SJCRH30 (cell line): ENCODE measurements at regions not wholly inside any gene's neighbourhood (a gene's known extent, or its start where the extent isn't known, plus 50 kb on each side); places are given as distances from the start of the nearest gene placed in this dataset.
A peak's percentile ranks its signal among the peaks of the same experiment; 100 is the strongest.

Source experiments
- DNase-seq, 2 experiments: peaks; one replicate each; pipeline ENCODE4 v3.0.0-alpha.2; 2015 to 2020
- H3K27ac ChIP-seq: fragments of 250-450 bp; sonication (Bioruptor Pico); 2 replicates; pipeline ENCODE4 v1.5.1; 2020; ENCODE audit warnings: mild to moderate bottlenecking, moderate library complexity
- H3K27me3 ChIP-seq: fragments of 250-450 bp; sonication (Bioruptor Pico); 2 replicates; pipeline ENCODE4 v1.5.1; 2020; ENCODE audit warnings: mild to moderate bottlenecking, moderate library complexity
- H3K36me3 ChIP-seq: fragments of 250-450 bp; sonication (Bioruptor Pico); 2 replicates; pipeline ENCODE4 v1.5.1; 2020; ENCODE audit warnings: mild to moderate bottlenecking, moderate library complexity
- H3K4me1 ChIP-seq: fragments of 250-450 bp; sonication (Bioruptor Pico); 2 replicates; pipeline ENCODE4 v1.5.1; 2020; ENCODE audit warnings: mild to moderate bottlenecking, moderate library complexity
- H3K4me3 ChIP-seq: fragments of 250-450 bp; sonication (Bioruptor Pico); 2 replicates; pipeline ENCODE4 v1.5.1; 2020; ENCODE audit warnings: mild to moderate bottlenecking, moderate library complexity
- H3K9me3 ChIP-seq: fragments of 250-450 bp; sonication (Bioruptor Pico); replicated peaks from 2 replicates; pipeline ENCODE4 v1.5.1; 2020; ENCODE audit warnings: mild to moderate bottlenecking, moderate library complexity

DNA sequence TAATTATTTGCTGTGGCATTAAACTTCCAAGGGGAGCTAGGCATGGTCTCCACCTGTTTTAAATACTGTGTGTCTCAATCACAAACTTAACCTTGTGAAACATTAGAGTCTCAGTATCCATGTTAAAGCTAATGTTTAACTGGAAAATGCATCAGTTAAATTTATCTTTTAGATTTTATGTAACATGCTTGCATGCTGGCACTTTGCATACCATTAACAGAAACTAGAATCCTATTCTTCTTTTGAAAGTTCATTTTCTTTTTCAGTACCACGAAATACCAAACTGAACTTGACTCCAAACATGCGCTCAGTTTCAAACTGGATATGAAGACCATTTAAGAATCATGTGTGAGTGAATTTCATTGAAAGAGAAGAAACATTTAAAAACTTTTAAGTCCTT, 328.9 kb upstream of the SLC10A2 start:
- Histone ChIP-seq H3K36me3 (no peaks in the 10 kb centered on the region), H3K9me3 (no peaks in the 10 kb centered on the region), H3K4me3 (no peak overlapping the region), H3K27ac (no peak overlapping the region), H3K4me1 (no peaks in the 10 kb centered on the region), H3K27me3 (no peaks in the 10 kb centered on the region)
- DNase-seq, result no peak

DNA sequence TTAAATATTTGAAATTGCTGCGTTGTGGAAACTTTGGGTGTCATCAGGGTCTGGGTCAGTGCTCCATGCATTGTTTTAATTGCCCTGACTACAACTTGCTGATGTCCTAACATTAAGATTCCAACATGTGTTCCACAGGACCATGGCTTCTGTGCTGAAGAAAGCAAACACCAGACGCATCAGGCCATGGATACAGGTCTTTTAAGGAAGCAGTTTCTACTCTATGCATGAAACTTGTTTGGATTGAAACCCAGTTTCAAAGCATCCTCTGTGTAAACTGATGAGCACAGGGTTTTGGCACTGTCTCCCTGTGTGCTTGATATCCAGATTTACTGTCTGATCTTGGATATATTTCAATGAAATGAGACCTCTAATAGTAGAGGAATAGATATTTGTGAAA, 328.4 kb upstream of the SLC10A2 start:
- Histone ChIP-seq H3K27ac (no peak overlapping the region), H3K27me3 (no peaks in the 10 kb centered on the region), H3K9me3 (no peaks in the 10 kb centered on the region), H3K4me3 (no peak overlapping the region), H3K4me1 (no peaks in the 10 kb centered on the region), H3K36me3 (no peaks in the 10 kb centered on the region)
- no peak for DNase-seq

DNA sequence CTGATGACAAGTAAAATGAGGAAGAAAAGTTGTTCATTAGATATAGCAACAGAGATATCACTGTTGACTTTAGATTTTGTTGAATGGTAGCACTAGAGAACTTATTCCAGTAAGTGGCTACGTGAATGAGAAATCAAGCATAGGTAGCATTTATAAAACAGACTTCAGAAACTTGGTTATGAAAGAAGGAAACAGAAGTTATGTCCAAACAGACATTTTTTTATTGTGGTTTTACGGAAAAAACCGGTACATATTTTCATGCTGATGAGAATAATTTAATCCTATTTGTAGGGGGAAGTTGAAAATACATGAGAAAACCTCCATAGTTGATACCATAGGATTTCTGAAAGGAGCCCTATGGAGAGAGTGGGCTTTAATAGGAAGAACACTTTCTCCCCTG, 325.7 kb upstream of the SLC10A2 start:
- H3K9me3 ChIP-seq, result no peaks in the 10 kb centered on the region
- H3K4me1 ChIP-seq, result no peaks in the 10 kb centered on the region
- H3K4me3 ChIP-seq, result no peak overlapping the region
- DNase-seq, result no peak
- H3K27ac ChIP-seq, result no peak overlapping the region
- no peaks in the 10 kb centered on the region for H3K27me3 ChIP-seq
- no peaks in the 10 kb centered on the region for H3K36me3 ChIP-seq

DNA sequence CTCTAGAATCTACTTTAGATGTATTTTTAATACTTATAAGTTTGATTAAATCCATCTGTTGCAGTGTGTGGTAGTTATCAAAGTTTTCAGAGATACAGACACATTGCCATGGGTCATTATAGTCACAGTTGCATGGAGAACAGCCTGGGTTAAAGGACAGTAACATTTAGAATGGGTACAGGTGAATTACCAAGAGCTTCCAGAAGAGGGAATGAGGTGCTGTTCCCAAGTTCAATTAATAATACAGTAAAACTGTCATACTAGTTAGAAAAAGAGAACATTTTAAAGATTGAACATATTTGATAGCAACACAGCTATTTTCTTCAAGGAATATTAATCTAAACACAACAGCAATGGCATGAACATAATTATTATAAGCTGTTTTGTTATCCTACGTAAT, 322.6 kb upstream of the SLC10A2 start:
- no peak overlapping the region for H3K27ac ChIP-seq
- H3K27me3 ChIP-seq, result no peaks in the 10 kb centered on the region
- no peaks in the 10 kb centered on the region for H3K4me1 ChIP-seq
- H3K9me3 ChIP-seq, result no peaks in the 10 kb centered on the region
- H3K36me3 ChIP-seq, result no peaks in the 10 kb centered on the region
- H3K4me3 ChIP-seq, result no peak overlapping the region
- DNase-seq, result no peak

DNA sequence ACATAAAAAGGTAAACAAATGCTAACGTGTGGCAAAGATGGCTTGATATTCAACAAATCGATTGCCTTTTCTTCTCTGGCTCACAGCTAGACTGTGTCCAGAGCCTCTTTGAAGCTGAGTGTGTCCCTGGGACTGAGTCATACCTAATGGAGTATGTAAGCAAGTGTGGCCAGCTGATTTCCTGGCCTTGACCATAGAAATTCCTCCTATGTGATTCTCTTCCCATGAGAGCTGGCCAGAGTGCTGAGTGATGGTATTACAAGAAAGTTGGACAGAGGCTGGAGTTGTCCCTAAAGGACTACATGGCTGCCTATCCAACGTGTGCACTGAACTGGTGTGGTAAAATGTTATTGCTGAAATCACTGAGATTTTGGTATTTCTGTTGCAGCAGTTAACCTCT, 320.1 kb upstream of the SLC10A2 start:
- H3K27me3 ChIP-seq, result no peaks in the 10 kb centered on the region
- no peak overlapping the region for H3K27ac ChIP-seq
- H3K4me1 ChIP-seq, result no peaks in the 10 kb centered on the region
- peak; percentile 29 to 41 for DNase-seq
- H3K36me3 ChIP-seq, result no peaks in the 10 kb centered on the region
- H3K9me3 ChIP-seq, result no peaks in the 10 kb centered on the region
- H3K4me3 ChIP-seq, result no peak overlapping the region

DNA sequence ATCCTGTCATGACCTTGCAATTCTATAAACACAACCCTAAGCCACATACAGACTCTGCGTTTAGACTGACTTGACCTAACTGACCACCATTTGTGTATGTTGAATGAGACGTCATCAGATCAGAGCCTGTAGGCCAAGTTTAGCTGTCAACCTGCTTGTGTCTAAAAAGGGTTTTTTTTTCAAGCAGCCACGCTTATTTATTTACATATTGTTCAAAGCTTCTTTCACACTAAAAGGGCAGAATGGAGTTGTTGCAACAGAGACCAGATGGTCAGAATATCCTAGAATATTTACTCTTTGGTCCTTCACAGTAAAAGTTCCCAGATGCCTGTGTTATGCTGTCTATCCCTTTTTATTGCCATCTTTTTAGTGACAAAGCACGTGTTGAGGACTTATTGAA, 307.7 kb upstream of the SLC10A2 start:
- no peak overlapping the region for H3K27ac ChIP-seq
- no peaks in the 10 kb centered on the region for H3K4me1 ChIP-seq
- H3K4me3 ChIP-seq, result no peak overlapping the region
- H3K27me3 ChIP-seq, result no peaks in the 10 kb centered on the region
- H3K36me3 ChIP-seq, result no peaks in the 10 kb centered on the region
- no peak for DNase-seq
- H3K9me3 ChIP-seq, result no peaks in the 10 kb centered on the region

DNA sequence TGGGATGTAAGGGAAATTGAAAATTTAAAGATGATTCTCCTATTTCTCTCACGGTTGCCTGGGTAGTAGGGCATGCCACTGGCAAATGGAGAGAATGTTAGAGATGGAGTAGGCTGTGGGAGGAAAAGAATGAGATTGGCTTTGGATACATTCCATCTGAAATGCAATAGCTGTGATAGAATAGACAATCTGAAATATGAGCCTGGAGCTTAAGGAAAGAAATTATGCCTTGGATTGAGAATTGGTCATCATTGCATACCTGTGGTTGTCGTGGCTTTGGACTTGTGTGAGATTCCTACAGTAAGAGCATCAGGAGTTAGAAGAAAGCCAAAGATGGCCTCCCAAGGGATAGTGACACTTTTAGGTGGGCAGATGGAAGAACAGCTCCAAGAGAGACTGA, 305.1 kb upstream of the SLC10A2 start:
- H3K4me1 ChIP-seq, result no peaks in the 10 kb centered on the region
- no peak overlapping the region for H3K27ac ChIP-seq
- no peaks in the 10 kb centered on the region for H3K36me3 ChIP-seq
- no peaks in the 10 kb centered on the region for H3K27me3 ChIP-seq
- H3K9me3 ChIP-seq, result no peaks in the 10 kb centered on the region
- DNase-seq, result peak in 1 of 2 experiments; percentile 25
- no peak overlapping the region for H3K4me3 ChIP-seq

DNA sequence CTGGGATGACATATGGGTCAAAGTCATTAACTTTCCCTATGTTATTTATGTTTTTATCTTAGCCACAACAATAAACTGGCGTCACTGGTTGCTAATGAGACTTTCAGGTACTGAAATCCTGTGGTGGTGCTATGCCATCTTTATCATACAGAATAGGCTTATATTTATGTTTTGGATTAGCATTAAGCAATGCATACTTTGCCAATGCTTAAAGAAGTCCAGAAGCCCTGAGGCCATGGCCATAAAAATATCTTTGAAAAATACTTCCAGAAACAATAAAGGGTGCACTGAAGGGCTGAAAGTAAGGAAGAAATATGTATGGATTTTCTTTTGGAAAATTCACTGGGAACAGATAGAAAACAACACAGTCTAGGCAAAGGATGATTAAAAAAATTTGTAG, 304.6 kb upstream of the SLC10A2 start:
- no peak overlapping the region for H3K27ac ChIP-seq
- H3K27me3 ChIP-seq, result no peaks in the 10 kb centered on the region
- no peaks in the 10 kb centered on the region for H3K4me1 ChIP-seq
- H3K36me3 ChIP-seq, result no peaks in the 10 kb centered on the region
- DNase-seq, result no peak
- H3K4me3 ChIP-seq, result no peak overlapping the region
- no peaks in the 10 kb centered on the region for H3K9me3 ChIP-seq

DNA sequence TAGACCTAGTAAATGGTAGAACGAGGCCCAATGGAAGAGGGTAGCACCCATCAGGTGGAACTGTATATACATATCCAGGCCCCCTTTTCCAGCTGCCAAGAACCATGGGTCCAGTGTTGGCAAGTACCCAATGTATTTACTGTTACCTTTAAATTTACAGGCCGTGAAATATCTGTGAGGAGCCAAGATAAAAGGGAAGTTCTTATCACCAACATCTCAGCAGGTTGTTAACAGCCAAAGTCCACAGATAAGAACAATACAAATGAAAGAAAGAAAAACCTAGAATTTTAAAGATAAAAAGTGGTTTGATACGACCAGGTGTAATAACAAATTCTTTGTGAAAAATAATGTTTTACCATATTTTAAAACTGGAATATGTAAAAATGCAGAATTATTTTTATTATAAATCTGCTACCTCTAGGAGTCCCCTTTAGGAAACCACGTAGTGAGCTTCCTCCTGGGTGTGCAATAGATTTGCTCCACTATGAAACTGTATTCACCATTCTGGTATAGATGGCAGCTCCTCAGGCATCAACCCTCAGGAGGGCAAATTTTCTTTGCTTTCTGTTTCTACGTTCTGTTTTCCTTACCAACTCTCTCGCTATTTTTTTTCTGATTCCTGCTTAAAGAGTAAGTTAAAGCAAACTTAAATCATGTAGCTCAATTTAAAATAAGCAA, 292.2 kb upstream of the SLC10A2 start:
- Histone ChIP-seq H3K4me3 (no peak overlapping the region), H3K9me3 (no peaks in the 10 kb centered on the region), H3K36me3 (no peaks in the 10 kb centered on the region), H3K27me3 (no peaks in the 10 kb centered on the region), H3K27ac (no peak overlapping the region), H3K4me1 (no peaks in the 10 kb centered on the region; the same call in 1 of the 2 replicates)
- no peak for DNase-seq

DNA sequence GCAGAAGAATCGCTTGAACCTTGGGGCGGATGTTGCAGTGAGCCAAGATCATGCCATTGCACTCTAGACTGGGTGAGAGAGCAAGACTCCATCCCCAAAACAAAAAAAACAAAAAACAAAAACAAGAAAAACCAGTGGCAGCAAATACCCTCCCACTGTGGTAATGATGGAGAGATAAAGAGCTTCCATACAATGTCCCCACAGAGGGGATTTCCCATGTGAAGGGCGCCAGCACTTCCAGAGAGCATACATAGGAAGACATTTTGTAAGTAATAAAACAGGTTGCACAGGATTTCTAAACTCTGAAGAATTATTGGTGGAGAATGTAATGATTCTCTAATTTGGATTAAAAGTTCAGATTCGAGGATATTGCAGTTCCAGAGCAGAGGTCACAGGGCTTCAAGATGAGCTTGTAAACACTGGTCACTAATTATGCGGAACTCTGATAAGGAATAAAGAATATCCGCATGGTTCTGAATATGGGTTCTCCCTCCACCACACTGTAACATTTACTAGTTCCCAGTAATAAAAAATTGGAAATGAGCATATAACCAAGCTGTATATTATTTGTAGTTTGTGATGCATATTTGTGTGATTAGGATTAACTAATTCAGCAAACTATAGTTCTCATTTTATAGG, 290.1 kb upstream of the SLC10A2 start:
- Histone ChIP-seq H3K27ac (no peak overlapping the region), H3K36me3 (no peaks in the 10 kb centered on the region), H3K4me1 (peaks cover 5% of the 10 kb centered on the region), H3K27me3 (no peaks in the 10 kb centered on the region), H3K9me3 (no peaks in the 10 kb centered on the region), H3K4me3 (no peak overlapping the region)
- no peak for DNase-seq

DNA sequence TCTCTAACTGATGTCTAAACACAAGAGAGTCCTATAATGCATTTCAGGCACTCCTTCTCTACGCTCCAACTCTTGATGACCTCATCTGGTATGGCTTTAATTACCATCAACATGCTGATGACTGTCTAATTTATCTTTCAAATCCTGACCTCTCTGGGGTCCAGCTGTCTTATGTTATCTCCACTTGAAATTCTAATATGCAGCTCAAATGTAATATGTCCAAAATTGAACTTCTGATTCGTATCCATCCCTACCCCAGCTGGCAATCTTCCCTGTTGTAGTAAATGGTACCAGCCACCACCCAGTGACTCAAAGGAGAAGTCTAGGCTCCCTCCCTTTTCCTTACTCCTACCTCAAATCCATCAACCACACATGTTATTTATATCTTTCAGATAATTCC, 288.0 kb upstream of the SLC10A2 start:
- peak in 1 of 2 experiments; percentile 4 for DNase-seq
- H3K36me3 ChIP-seq, result no peaks in the 10 kb centered on the region
- no peak overlapping the region for H3K4me3 ChIP-seq
- no peaks in the 10 kb centered on the region for H3K27me3 ChIP-seq
- H3K4me1 ChIP-seq, result peaks cover 7% of the 10 kb centered on the region
- H3K9me3 ChIP-seq, result no peaks in the 10 kb centered on the region
- H3K27ac ChIP-seq, result no peak overlapping the region

DNA sequence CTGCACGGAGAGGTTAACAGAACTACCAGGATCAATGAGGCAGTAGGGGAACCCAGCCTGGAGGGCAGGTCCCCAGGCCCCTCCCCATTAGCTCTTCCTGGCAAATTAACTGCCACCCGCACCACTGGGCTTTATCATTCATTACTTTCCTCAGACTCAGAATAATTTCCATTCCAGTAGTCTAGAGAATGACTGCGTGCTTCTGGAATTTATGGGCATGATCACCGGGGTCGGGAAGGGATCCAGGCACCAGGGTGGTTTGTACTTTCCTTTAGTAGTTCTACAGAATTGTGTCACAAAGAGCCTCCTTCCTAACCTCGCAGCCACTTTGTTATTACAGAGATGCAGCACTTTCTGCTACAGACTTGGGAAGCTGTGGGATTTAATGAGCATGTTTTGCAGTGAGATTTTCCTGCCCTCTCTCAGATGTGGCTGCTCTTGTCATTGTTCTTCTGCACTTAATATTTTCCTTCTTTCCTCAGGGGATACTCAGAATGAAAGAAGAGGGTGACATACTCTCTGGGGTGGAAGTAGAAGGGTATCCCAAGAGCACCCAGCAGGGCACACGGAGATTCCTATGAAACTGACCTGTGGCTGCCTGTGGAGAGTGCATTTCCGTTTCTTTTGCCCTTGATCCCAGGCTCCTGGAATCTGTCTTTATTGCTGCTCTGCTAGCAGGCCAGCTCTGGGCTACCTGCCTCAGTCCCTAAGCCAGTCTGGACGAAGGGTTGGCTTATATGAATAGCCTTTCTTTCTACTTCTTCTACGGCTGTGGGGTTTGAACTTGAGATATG, 285.0 kb upstream of the SLC10A2 start:
- Histone ChIP-seq H3K27me3 (no peaks in the 10 kb centered on the region), H3K4me1 (peaks cover 7% of the 10 kb centered on the region), H3K9me3 (no peaks in the 10 kb centered on the region), H3K27ac (no peak overlapping the region), H3K4me3 (no peak overlapping the region), H3K36me3 (no peaks in the 10 kb centered on the region)
- peak in 1 of 2 experiments; percentile 12 for DNase-seq

DNA sequence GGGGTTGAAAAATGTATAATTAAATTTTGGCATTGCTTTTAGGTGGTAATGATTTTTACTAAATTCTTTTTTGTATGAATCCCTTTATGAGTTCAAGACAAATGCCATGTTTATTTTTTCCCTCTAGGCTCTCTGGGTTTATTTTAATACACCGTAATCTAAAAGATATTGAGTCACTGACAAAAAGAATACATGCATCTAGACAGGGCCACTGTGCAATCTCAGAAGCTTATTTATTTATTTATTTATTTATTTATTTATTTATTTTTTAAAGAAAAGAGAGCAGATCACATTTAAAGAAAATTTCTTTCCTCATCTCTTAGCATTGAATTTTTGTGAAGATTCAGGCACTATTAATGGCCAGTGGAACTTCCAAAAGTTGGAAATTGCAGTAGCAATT, 283.9 kb upstream of the SLC10A2 start:
- DNase-seq, result no peak
- Histone ChIP-seq H3K27ac (no peak overlapping the region), H3K9me3 (no peaks in the 10 kb centered on the region), H3K27me3 (no peaks in the 10 kb centered on the region), H3K4me3 (no peak overlapping the region), H3K4me1 (peaks cover 7% of the 10 kb centered on the region), H3K36me3 (no peaks in the 10 kb centered on the region)

DNA sequence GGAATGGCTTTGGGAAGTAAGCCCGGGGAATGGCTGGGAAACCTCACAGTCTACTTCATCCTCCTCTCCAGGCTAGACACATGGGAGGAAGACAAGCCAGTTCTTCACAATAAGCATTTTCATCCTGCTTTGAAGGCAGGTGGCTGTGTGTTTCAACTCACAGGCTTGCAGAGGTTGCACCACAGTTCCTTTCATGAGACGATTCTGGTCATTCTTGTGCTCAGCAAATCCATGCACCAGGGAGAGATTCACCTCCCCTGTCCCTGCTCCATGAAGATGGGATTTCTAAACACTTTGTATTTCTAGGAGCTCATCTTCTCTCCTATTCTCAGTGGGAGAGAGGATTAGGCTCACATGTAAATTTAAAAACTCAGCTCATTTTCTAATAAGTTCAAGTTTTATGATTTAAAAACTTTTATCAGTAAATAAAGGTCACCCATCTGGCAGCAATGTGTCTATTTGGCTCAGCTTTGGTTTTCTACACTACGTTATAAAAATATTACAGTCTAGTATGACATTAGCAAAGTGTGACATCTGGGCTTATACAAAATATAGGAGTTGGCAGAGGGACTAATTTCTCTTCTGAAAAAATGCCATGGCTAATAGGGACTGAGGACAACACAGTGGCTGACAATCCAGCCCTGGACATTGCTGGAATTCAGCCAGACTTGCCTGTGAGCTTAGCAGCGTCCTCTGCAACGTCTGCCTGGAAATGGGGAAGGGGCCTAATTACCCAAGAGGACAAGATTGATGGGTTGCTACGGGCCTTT, 283.2 kb upstream of the SLC10A2 start:
- Histone ChIP-seq H3K4me1 (peaks cover 7% of the 10 kb centered on the region), H3K4me3 (no peak overlapping the region), H3K27me3 (no peaks in the 10 kb centered on the region), H3K36me3 (no peaks in the 10 kb centered on the region), H3K9me3 (no peaks in the 10 kb centered on the region), H3K27ac (no peak overlapping the region)
- peak in 1 of 2 experiments; percentile 4 for DNase-seq

DNA sequence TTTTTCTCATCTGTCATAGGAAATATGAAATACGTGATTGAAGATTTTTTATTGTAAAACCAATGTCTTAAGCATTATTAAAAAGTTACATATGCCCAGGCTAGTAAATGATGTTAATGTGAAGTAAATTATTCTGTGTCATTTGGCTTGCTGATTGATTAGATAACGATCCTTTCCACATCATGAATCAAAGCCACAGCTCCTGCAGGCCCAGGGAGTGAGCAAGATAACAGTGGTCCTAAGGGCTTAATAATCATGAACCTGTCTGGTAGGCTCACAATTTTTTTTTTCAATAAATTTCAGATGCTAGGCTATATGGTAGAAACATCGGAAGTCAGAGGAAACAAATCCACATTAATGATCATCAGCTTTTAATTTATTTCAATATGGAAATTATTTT, 269.0 kb upstream of the SLC10A2 start:
- Histone ChIP-seq H3K36me3 (no peaks in the 10 kb centered on the region), H3K27ac (no peak overlapping the region), H3K27me3 (no peaks in the 10 kb centered on the region)

More for the DNA sequence above, 269.0 kb upstream of the SLC10A2 start:
- no peak for DNase-seq
- Histone ChIP-seq H3K4me3 (no peak overlapping the region), H3K9me3 (no peaks in the 10 kb centered on the region), H3K4me1 (no peaks in the 10 kb centered on the region)
